Neuronal stem cell (in vitro differentiated cells): ENCODE measurements at regions not wholly inside any gene's neighbourhood (a gene's known extent, or its start where the extent isn't known, plus 50 kb on each side); places are given as distances from the start of the nearest gene placed in this dataset.

Experiments
- DNase-seq: peaks from one replicate; pipeline ENCODE4 v3.0.0-alpha.2; 2013; ENCODE audit warnings: low spot score
- H2AFZ ChIP-seq: one replicate; pipeline ENCODE4 v1.6.1; 2013; ENCODE audit warnings: mild to moderate bottlenecking, low read length, inconsistent platforms
- H2AK5ac ChIP-seq: 2 replicates; pipeline ENCODE4 v1.6.1; 2013; ENCODE audit warnings: low read depth, mild to moderate bottlenecking, inconsistent platforms, low read length, moderate library complexity, mixed read lengths
- H2BK120ac ChIP-seq: 2 replicates; pipeline ENCODE4 v1.6.1; 2013; ENCODE audit warnings: low read depth, mild to moderate bottlenecking, inconsistent platforms, low read length, moderate library complexity, mixed read lengths
- H2BK12ac ChIP-seq: one replicate; pipeline ENCODE4 v1.6.1; 2013; ENCODE audit warnings: low read length, inconsistent platforms
- H2BK15ac ChIP-seq: 2 replicates; pipeline ENCODE4 v1.6.1; 2013; ENCODE audit warnings: mild to moderate bottlenecking, low read length, inconsistent platforms, mixed read lengths
- H2BK5ac ChIP-seq: one replicate; pipeline ENCODE4 v1.6.1; 2013; ENCODE audit warnings: inconsistent platforms, mild to moderate bottlenecking, low read length, moderate library complexity
- H3K14ac ChIP-seq: one replicate; pipeline ENCODE4 v1.6.1; 2013; ENCODE audit warnings: low read length, inconsistent platforms
- H3K18ac ChIP-seq: 2 replicates; pipeline ENCODE4 v1.6.1; 2013; ENCODE audit warnings: low read length, inconsistent platforms
- H3K23ac ChIP-seq: 2 replicates; pipeline ENCODE4 v1.6.1; 2013; ENCODE audit warnings: low read depth, mild to moderate bottlenecking, mixed read lengths, low read length, inconsistent platforms; ENCODE audit not compliant: poor library complexity
- H3K27ac ChIP-seq: replicated peaks from 3 replicates; pipeline ENCODE4 v1.5.1; 2013; ENCODE audit warnings: low read length, inconsistent platforms
- H3K27me3 ChIP-seq, 3 experiments: 2 replicates each; pipeline ENCODE4 v1.6.1; 2013; ENCODE audit warnings: low read length in 3 of 3, mild to moderate bottlenecking in 2 of 3, inconsistent platforms in 1 of 3, low read depth in 1 of 3, mixed read lengths in 1 of 3, moderate library complexity in 1 of 3; ENCODE audit not compliant: control insufficient read depth in 3 of 3, insufficient read depth in 3 of 3
- H3K36me3 ChIP-seq, 2 donors: replicated peaks in 1 of 2; 2 replicates each; pipeline ENCODE4 v1.6.1; 2013; ENCODE audit warnings: low read length in 2 of 2; ENCODE audit not compliant: control insufficient read depth in 2 of 2, insufficient read depth in 2 of 2
- H3K4ac ChIP-seq: 2 replicates; pipeline ENCODE4 v1.6.1; 2013; ENCODE audit warnings: inconsistent platforms, mild to moderate bottlenecking, low read length, moderate library complexity
- H3K4me1 ChIP-seq, 2 donors: 1 replicate in 1 of 2; 2 replicates in 1 of 2; pipeline ENCODE4 v1.6.1; 2013; ENCODE audit warnings: low read length in 2 of 2, low read depth in 1 of 2; ENCODE audit not compliant: control insufficient read depth in 2 of 2, insufficient read depth in 1 of 2
- H3K4me2 ChIP-seq: one replicate; pipeline ENCODE4 v1.6.1; 2013; ENCODE audit warnings: mild to moderate bottlenecking, low read length, inconsistent platforms; ENCODE audit not compliant: insufficient read depth, poor library complexity, severe bottlenecking
- H3K4me3 ChIP-seq, 2 donors: 2 replicates each; pipeline ENCODE4 v1.5.1; 2013; ENCODE audit warnings: low read length in 2 of 2, mild to moderate bottlenecking in 2 of 2, inconsistent platforms in 1 of 2, moderate library complexity in 1 of 2
- H3K79me1 ChIP-seq: one replicate; pipeline ENCODE4 v1.6.1; 2013; ENCODE audit warnings: low read depth, mild to moderate bottlenecking, inconsistent platforms, low read length, moderate library complexity
- H3K9ac ChIP-seq: one replicate; pipeline ENCODE4 v1.6.1; 2013; ENCODE audit warnings: mild to moderate bottlenecking, low read depth, low read length, inconsistent platforms; ENCODE audit not compliant: poor library complexity
- H3K9me3 ChIP-seq, 2 donors: replicated peaks in 1 of 2; 2 replicates each; pipeline versions ENCODE3 to v1.6.1; 2013; ENCODE audit warnings: low read length in 2 of 2, mild to moderate bottlenecking in 2 of 2, inconsistent platforms in 1 of 2, low read depth in 1 of 2, mixed read lengths in 1 of 2, moderate library complexity in 1 of 2; ENCODE audit not compliant: control insufficient read depth in 2 of 2, insufficient read depth in 1 of 2
- H4K8ac ChIP-seq: one replicate; pipeline ENCODE4 v1.6.1; 2013; ENCODE audit warnings: low read depth, mild to moderate bottlenecking, inconsistent platforms, low read length, moderate library complexity
- H4K91ac ChIP-seq: one replicate; pipeline ENCODE4 v1.6.1; 2013; ENCODE audit warnings: low read length, low read depth, mild to moderate bottlenecking, inconsistent platforms; ENCODE audit not compliant: poor library complexity
- WGBS, 2 donors: extraction: QIAGEN DNeasy Blood & Tissue Kit; methylation state at CpG; one replicate each; pipeline ENCODE4 v1.1.7; 2013; ENCODE audit warnings: missing lambda C conversion rate in 2 of 2, mixed read lengths in 1 of 2; ENCODE audit not compliant: insufficient read length in 2 of 2, insufficient replicate concordance in 1 of 2; ENCODE audit errors: extremely low coverage in 2 of 2; 5-methylcytosine and 5-hydroxymethylcytosine counted together

DNA sequence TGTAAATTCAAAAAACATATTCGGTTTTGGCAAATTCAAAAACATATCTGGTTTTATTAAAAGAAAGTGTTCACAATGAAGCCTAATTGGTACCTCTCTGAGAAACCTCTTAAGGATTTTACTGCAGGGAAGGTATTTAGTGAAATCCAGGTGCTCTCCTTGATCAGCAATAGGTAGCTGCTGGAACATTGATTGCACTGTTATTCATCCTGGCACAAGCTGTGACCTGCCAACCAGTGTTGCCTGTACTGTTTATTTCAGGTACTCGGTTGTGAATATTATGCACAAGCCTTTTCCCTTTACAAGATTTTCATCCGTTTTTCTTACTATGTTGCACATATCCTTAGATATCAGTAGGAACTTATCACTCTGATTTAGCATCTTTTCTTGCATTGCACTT is 155.8 kb upstream of the ZEB2 start:
- Histone ChIP-seq H3K4me3 (no peak overlapping the region), H2BK12ac (no peak overlapping the region), H3K36me3 (no peaks in the 10 kb centered on the region), H3K9ac (no peak overlapping the region), H4K91ac (no peak overlapping the region), H3K23ac (no peak overlapping the region), H4K8ac (no peak overlapping the region), H3K18ac (no peak overlapping the region), H3K4me1 (no peaks in the 10 kb centered on the region), H2AFZ (no peak overlapping the region), H3K27me3 (no peaks in the 10 kb centered on the region), H3K4ac (no peak overlapping the region), H2BK5ac (no peak overlapping the region), H3K14ac (no peak overlapping the region), H3K9me3 (no peaks in the 10 kb centered on the region), H2AK5ac (no peak overlapping the region), H3K79me1 (no peaks in the 10 kb centered on the region), H2BK120ac (no peak overlapping the region), H3K4me2 (no peak overlapping the region), H2BK15ac (no peak overlapping the region), H3K27ac (no peak overlapping the region)
- WGBS, 2 donors = no CpG with 5 or more reads among the region's 3 CpGs
- DNase-seq = no peak

DNA sequence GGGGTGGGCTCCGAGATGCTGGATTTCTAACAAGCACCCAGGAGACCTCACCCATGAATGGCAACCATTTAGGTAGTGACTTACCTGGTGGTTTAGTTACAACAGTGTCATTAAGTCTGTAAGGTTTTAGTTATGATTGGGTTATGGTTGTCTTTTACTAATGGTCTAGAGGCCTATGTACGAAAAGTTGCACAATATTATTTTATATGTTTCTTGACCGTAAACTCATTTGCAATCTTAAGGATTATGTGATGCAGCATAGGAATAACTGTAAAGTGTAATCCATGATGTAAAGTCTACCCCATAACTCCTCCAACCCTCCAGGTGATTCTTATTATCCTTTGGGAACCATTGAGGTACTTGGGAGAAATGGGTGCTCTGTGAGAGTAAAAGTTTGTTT is 155.4 kb upstream of the ZEB2 start:
- DNase-seq = no peak
- Histone ChIP-seq H3K14ac (no peak overlapping the region), H3K9ac (no peak overlapping the region), H3K18ac (no peak overlapping the region), H2BK12ac (no peak overlapping the region), H3K79me1 (no peaks in the 10 kb centered on the region), H4K8ac (no peak overlapping the region), H2AFZ (no peak overlapping the region), H3K36me3 (no peaks in the 10 kb centered on the region), H3K27ac (no peak overlapping the region), H3K4me1 (no peaks in the 10 kb centered on the region), H2BK5ac (no peak overlapping the region), H3K4ac (no peak overlapping the region), H3K9me3 (no peaks in the 10 kb centered on the region), H2BK15ac (no peak overlapping the region), H3K4me2 (no peak overlapping the region), H3K23ac (no peak overlapping the region), H2BK120ac (no peak overlapping the region), H4K91ac (no peak overlapping the region), H3K4me3 (no peak overlapping the region), H3K27me3 (no peaks in the 10 kb centered on the region), H2AK5ac (no peak overlapping the region)
- no CpG with 5 or more reads among the region's 3 CpGs for WGBS, 2 donors

DNA sequence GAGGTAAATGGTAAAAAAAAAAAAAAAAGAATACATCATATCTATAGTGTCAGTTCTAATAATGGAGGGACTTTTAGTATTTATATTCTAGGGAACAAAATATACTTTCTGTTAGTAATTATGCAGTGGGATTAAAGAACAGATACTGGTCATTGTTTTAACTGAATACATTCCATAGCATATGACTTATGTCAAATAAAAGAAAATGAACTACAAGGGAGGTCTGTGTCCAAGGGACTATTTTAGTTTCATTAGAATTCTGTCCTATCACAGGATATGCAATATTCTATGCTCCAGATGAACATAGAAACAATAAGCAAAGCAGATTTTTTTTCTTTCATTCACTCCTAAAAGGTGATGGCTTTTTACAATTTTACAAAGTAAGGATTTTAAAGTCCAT is 154.2 kb upstream of the ZEB2 start:
- H2AK5ac ChIP-seq = no peak overlapping the region
- no peak overlapping the region for H3K14ac ChIP-seq
- H3K9me3 ChIP-seq = no peaks in the 10 kb centered on the region
- no peak overlapping the region for H3K4me3 ChIP-seq
- no peak overlapping the region for H3K4me2 ChIP-seq
- H3K23ac ChIP-seq = no peak overlapping the region
- H3K4me1 ChIP-seq = peaks cover 2 to 9% of the 10 kb centered on the region in 2 donors
- DNase-seq = no peak
- no peak overlapping the region for H2BK15ac ChIP-seq
- H2AFZ ChIP-seq = no peak overlapping the region
- no peaks in the 10 kb centered on the region for H3K36me3 ChIP-seq
- no peak overlapping the region for H4K8ac ChIP-seq
- H3K18ac ChIP-seq = no peak overlapping the region
- no peak overlapping the region for H3K9ac ChIP-seq
- no peak overlapping the region for H2BK5ac ChIP-seq
- no peak overlapping the region for H3K4ac ChIP-seq
- no peak overlapping the region for H2BK12ac ChIP-seq
- H3K79me1 ChIP-seq = no peaks in the 10 kb centered on the region
- H4K91ac ChIP-seq = no peak overlapping the region
- H3K27me3 ChIP-seq = no peaks in the 10 kb centered on the region
- no peak overlapping the region for H2BK120ac ChIP-seq
- H3K27ac ChIP-seq = no peak overlapping the region

DNA sequence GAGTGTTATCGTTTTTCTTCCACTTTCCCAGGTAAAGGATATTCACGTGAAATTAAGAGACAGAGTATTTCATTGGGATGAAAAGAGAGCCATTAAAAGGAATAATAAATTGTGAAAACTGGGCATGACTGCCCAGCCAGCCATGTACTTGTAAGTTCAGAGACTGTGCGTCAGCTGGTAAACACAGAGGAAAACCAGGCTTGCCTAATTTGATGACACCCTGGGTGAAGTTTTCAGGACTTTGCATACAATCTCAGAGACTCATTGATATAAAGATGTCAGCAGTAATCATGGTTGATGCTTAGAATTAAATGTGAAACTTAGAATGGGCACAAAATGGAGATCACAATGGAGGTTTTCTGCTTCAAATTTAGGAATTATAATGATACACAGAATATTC is 153.5 kb upstream of the ZEB2 start:
- H3K4me3 ChIP-seq = no peak overlapping the region
- H3K79me1 ChIP-seq = no peaks in the 10 kb centered on the region
- H2BK120ac ChIP-seq = no peak overlapping the region
- H2AFZ ChIP-seq = no peak overlapping the region
- no peak overlapping the region for H2BK12ac ChIP-seq
- no peak overlapping the region for H3K14ac ChIP-seq
- H2BK5ac ChIP-seq = no peak overlapping the region
- DNase-seq = no peak
- H3K4me1 ChIP-seq = peaks cover 2 to 9% of the 10 kb centered on the region in 2 donors
- no CpG with 5 or more reads among the region's 3 CpGs for WGBS, 2 donors
- no peak overlapping the region for H3K4ac ChIP-seq
- no peak overlapping the region for H3K4me2 ChIP-seq
- no peaks in the 10 kb centered on the region for H3K27me3 ChIP-seq
- H3K23ac ChIP-seq = no peak overlapping the region
- H3K9ac ChIP-seq = no peak overlapping the region
- H4K8ac ChIP-seq = no peak overlapping the region
- no peak overlapping the region for H3K18ac ChIP-seq
- H3K36me3 ChIP-seq = no peaks in the 10 kb centered on the region
- H3K9me3 ChIP-seq = no peaks in the 10 kb centered on the region
- H3K27ac ChIP-seq = no peak overlapping the region
- H2BK15ac ChIP-seq = no peak overlapping the region
- H4K91ac ChIP-seq = no peak overlapping the region
- H2AK5ac ChIP-seq = no peak overlapping the region
